Prostate gland (tissue), 2 donors: ENCODE measurements at regions not wholly inside any gene's neighbourhood (a gene's known extent, or its start where the extent isn't known, plus 50 kb on each side); places are given as distances from the start of the nearest gene placed in this dataset.

Source experiments
- CTCF ChIP-seq, 4 experiments: fragments of 200-600 bp in 2 of 4; fragments of 450-650 bp in 2 of 4; sonication (generic) in 2 of 4; IDR thresholded peaks; 1 replicate in 3 of 4; 2 replicates in 1 of 4; pipeline ENCODE4 v1.5.1; 2016 to 2019; ENCODE audit warnings: antibody characterized with exemption in 4 of 4, mild to moderate bottlenecking in 2 of 4, moderate library complexity in 2 of 4
- POLR2A ChIP-seq: fragments of 450-650 bp; IDR thresholded peaks from one replicate; pipeline ENCODE4 v1.6.1; 2016; ENCODE audit warnings: antibody characterized with exemption, mild to moderate bottlenecking

- no peak for TF ChIP-seq CTCF (IDR thresholded peaks at IDR 0.05)
- TF ChIP-seq POLR2A, result no peak
These were observed 795.4 kb downstream of the SLC6A15 start for GRCh38 chr12:84117190-84117589.
